ENCODE measurements at regions not wholly inside any gene's neighbourhood (a gene's known extent, or its start where the extent isn't known, plus 50 kb on each side); places are given as distances from the start of the nearest gene placed in this dataset.

DNA sequence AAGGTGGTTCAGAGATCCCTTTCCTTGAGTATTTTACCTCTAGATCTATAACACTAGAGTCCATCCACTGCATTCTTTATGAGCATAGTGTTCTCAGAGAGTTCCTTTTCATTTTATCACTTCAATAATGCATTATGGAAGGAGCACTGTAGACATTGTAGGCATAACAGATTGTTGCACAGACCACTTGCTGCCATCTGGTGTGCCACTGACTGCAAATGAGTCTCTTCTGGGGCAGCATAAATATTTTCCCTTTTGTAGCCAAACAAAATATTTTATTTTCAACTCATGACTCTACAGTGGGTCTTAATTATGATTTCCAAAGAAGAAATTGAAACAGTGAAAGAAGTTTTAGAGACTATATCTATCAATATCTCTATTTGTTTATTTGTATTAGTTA, 290.4 kb downstream of the OLFM3 start:
- no peak overlapping the region for H2AFZ ChIP-seq (ENCODE audit: low read length)
- H3K9me2 ChIP-seq (ENCODE audit: low read depth, low read length), result no peaks in the 10 kb centered on the region
- no peaks in the 10 kb centered on the region for H3K36me3 ChIP-seq (ENCODE audit: insufficient read depth, low read length)
- H3K4me3 ChIP-seq (ENCODE audit: low read depth, low read length, poor library complexity, severe bottlenecking), result no peak overlapping the region
- TF ChIP-seq, protein P1, sequence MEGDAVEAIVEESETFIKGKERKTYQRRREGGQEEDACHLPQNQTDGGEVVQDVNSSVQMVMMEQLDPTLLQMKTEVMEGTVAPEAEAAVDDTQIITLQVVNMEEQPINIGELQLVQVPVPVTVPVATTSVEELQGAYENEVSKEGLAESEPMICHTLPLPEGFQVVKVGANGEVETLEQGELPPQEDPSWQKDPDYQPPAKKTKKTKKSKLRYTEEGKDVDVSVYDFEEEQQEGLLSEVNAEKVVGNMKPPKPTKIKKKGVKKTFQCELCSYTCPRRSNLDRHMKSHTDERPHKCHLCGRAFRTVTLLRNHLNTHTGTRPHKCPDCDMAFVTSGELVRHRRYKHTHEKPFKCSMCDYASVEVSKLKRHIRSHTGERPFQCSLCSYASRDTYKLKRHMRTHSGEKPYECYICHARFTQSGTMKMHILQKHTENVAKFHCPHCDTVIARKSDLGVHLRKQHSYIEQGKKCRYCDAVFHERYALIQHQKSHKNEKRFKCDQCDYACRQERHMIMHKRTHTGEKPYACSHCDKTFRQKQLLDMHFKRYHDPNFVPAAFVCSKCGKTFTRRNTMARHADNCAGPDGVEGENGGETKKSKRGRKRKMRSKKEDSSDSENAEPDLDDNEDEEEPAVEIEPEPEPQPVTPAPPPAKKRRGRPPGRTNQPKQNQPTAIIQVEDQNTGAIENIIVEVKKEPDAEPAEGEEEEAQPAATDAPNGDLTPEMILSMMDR (IDR thresholded peaks at IDR 0.05; ENCODE audit: low read length), result no peak
- no peak for TF ChIP-seq EZH2 (IDR thresholded peaks at IDR 0.05; ENCODE audit: borderline replicate concordance, low read length)
- H3K9me3 ChIP-seq (ENCODE audit: low read length), result no peaks in the 10 kb centered on the region
- H3K4me2 ChIP-seq (ENCODE audit: low read length), result no peak overlapping the region
- no peaks in the 10 kb centered on the region for H3K4me1 ChIP-seq (ENCODE audit: insufficient read depth, low read length, severe bottlenecking)
- no peaks in the 10 kb centered on the region for H3F3A ChIP-seq (ENCODE audit: insufficient read depth, low read length)
- H3K9ac ChIP-seq (ENCODE audit: low read length), result no peak overlapping the region
- H3K79me2 ChIP-seq (ENCODE audit: insufficient read depth, low read length), result no peaks in the 10 kb centered on the region
- no peaks in the 10 kb centered on the region for H3K27me3 ChIP-seq (ENCODE audit: insufficient read depth, low read length)
- no peak overlapping the region for H3K27ac ChIP-seq (ENCODE audit: low read depth, low read length, poor library complexity, severe bottlenecking)
- no peaks in the 10 kb centered on the region for H4K20me1 ChIP-seq (ENCODE audit: insufficient read depth, low read length)

GRCh38 chr1:101709721-101710120, 287.0 kb downstream of the OLFM3 start:
- TF ChIP-seq EZH2 (IDR thresholded peaks at IDR 0.05; ENCODE audit: borderline replicate concordance, low read length), result no peak
- TF ChIP-seq, protein P1 (IDR thresholded peaks at IDR 0.05; ENCODE audit: low read length), result no peak
- no peaks in the 10 kb centered on the region for H3K9me2 ChIP-seq (ENCODE audit: low read depth, low read length)
- H3K4me3 ChIP-seq (ENCODE audit: low read depth, low read length, poor library complexity, severe bottlenecking), result no peak overlapping the region
- H3K79me2 ChIP-seq (ENCODE audit: insufficient read depth, low read length), result no peaks in the 10 kb centered on the region
- H3K36me3 ChIP-seq (ENCODE audit: insufficient read depth, low read length), result no peaks in the 10 kb centered on the region
- no peak overlapping the region for H3K4me2 ChIP-seq (ENCODE audit: low read length)
- H2AFZ ChIP-seq (ENCODE audit: low read length), result no peak overlapping the region
- H3F3A ChIP-seq (ENCODE audit: insufficient read depth, low read length), result no peaks in the 10 kb centered on the region
- no peak overlapping the region for H3K9ac ChIP-seq (ENCODE audit: low read length)
- H4K20me1 ChIP-seq (ENCODE audit: insufficient read depth, low read length), result no peaks in the 10 kb centered on the region
- H3K4me1 ChIP-seq (ENCODE audit: insufficient read depth, low read length, severe bottlenecking), result no peaks in the 10 kb centered on the region
- no peaks in the 10 kb centered on the region for H3K9me3 ChIP-seq (ENCODE audit: low read length)
- H3K27ac ChIP-seq (ENCODE audit: low read depth, low read length, poor library complexity, severe bottlenecking), result no peak overlapping the region
- H3K27me3 ChIP-seq (ENCODE audit: insufficient read depth, low read length), result no peaks in the 10 kb centered on the region

- H3K36me3 ChIP-seq (ENCODE audit: insufficient read depth, low read length), result no peaks in the 10 kb centered on the region
- no peak overlapping the region for H2AFZ ChIP-seq (ENCODE audit: low read length)
- H3K27ac ChIP-seq (ENCODE audit: low read depth, low read length, poor library complexity, severe bottlenecking), result no peak overlapping the region
- no peaks in the 10 kb centered on the region for H3K27me3 ChIP-seq (ENCODE audit: insufficient read depth, low read length)
- no peak for TF ChIP-seq EZH2 (IDR thresholded peaks at IDR 0.05; ENCODE audit: borderline replicate concordance, low read length)
- TF ChIP-seq, protein P1 (IDR thresholded peaks at IDR 0.05; ENCODE audit: low read length), result no peak
- H3K9me3 ChIP-seq (ENCODE audit: low read length), result no peaks in the 10 kb centered on the region
- H3K9ac ChIP-seq (ENCODE audit: low read length), result no peak overlapping the region
- H3K4me2 ChIP-seq (ENCODE audit: low read length), result no peak overlapping the region
- H3F3A ChIP-seq (ENCODE audit: insufficient read depth, low read length), result no peaks in the 10 kb centered on the region
- no peaks in the 10 kb centered on the region for H4K20me1 ChIP-seq (ENCODE audit: insufficient read depth, low read length)
- no peaks in the 10 kb centered on the region for H3K4me1 ChIP-seq (ENCODE audit: insufficient read depth, low read length, severe bottlenecking)
- H3K4me3 ChIP-seq (ENCODE audit: low read depth, low read length, poor library complexity, severe bottlenecking), result no peak overlapping the region
- no peaks in the 10 kb centered on the region for H3K79me2 ChIP-seq (ENCODE audit: insufficient read depth, low read length)
- H3K9me2 ChIP-seq (ENCODE audit: low read depth, low read length), result no peaks in the 10 kb centered on the region
These were observed 283.0 kb downstream of the OLFM3 start for GRCh38 chr1:101713760-101714159.
